ENCODE measurements at regions not wholly inside any gene's neighbourhood (a gene's known extent, or its start where the extent isn't known, plus 50 kb on each side); places are given as distances from the start of the nearest gene placed in this dataset.
"Not testable (repeated sequence)": the region's sequence is repeated elsewhere in the genome, so short reads cannot be mapped to it uniquely, and the experiment has no call there.

DNA sequence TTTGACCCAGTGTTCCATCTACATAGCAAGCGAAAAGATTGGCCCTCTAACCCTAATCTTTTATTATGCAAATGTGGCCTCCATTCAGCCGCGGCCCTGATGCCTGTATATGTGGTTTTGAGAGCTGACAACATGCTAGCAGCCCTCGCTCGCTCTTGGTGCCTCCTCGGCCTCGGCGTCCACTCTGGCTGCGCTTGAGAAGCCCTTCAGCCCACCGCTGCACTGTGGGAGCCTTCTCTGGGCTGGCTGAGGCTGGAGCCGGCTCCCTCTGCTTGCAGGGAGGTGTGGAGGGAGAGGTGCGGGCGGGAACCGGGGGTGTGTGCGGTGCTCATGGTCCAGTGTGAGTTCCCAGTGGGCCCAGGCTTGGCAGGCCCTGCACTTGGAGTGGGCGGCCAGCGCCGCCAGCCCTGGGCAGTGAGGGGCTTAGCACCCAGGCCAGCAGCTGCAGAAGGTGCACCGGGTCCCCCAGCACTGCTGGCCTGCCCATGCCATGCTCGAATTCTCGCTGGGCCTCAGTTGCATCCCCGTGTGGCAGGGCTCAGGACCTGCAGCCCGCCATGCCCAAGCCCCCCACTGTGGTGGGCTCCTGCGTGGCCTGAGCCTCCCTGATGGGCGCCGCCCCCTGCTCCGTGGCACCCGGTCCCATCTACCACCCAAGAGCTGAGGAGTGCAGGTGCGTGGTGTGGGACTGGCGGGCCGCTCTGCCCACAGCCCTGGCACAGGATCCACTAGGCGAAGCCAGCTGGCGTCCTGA, 757.5 kb upstream of the CTNND2 start:
- CTCF ChIA-PET: no interaction called here
- Histone ChIP-seq H3K27me3 (replicated peaks in 1 of 2; ENCODE audit: control insufficient read depth in 2 of 2, extremely low read depth in 1 of 2, insufficient read depth in 2 of 2, low read length in 1 of 2) (no peaks in the 10 kb centered on the region), H3K4me3 (ENCODE audit: control insufficient read depth in 1 of 2, extremely low read depth in 1 of 2, low read length in 1 of 2) (no peak overlapping the region), H3K4me1 (ENCODE audit: control insufficient read depth in 1 of 2, extremely low read depth in 1 of 2, insufficient read depth in 2 of 2, low read length in 2 of 2) (no peaks in the 10 kb centered on the region), H3K36me3 (ENCODE audit: control insufficient read depth in 2 of 2, extremely low read depth in 1 of 2, insufficient read depth in 1 of 2, low read length in 1 of 2) (no peaks in the 10 kb centered on the region), H3K9me3 (peaks cover 2% of the 10 kb centered on the region), H3K27ac (ENCODE audit: low read length) (no peak overlapping the region)
- POLR2A ChIA-PET: no interaction called here
- no peaks in the 10 kb centered on the region for H3K4me1 Mint-ChIP-seq
- no peaks in the 10 kb centered on the region for H3K36me3 Mint-ChIP-seq
- H3K4me3 Mint-ChIP-seq: no peak overlapping the region
- WGBS (ENCODE audit: insufficient coverage): 92% methylated on average over 27 of the region's 33 CpGs
- no peak for DNase-seq
- H3K27me3 Mint-ChIP-seq: no peaks in the 10 kb centered on the region
- H3K9me3 Mint-ChIP-seq: peaks cover 14 to 41% (median 30%) of the 10 kb centered on the region in 3 donors
- no peak for ATAC-seq (replicated peaks in 1 of 4)
- H3K27ac Mint-ChIP-seq: no peak overlapping the region

DNA sequence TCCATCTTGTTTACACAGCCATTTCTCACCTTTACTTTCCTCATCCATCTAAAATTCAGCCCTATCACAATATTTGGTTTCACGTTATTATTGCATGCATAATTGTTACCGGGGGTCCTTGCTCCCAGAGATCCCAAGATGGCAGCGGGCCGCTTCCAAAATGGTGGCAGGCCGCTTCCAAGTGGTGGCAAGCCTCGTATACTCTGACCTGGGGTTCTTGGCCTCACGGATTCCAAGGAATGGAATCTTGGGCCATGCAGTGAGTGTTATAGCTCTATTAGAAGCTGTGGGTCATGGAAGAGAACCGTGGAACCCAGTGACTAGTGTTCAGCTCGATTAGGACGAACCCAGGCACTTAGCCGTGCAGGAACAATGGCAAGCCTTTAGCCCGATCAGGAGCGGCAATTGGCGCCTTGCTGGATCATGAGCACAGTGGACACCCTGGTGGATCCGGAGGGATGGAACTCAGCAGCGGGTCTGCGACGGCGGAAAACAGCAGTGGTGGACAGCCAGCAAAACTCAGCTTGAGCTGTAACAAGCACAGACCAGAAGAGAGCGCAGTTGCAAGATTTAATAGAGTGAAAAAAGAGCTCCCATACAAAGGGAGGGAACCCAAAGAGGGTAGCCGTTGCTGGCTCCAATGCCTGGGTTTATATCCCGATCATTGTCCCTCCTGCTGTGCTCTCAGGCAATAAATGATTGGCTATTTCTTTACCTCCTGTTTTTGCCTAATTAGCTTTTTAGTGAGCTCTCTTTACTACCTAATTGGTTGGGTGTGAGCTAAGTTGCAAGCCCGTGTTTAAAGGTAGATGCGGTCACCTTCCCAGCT, 756.2 kb upstream of the CTNND2 start:
- POLR2A ChIA-PET; H3K4me3 ChIP-seq (ENCODE audit: control insufficient read depth in 1 of 2, extremely low read depth in 1 of 2, low read length in 1 of 2); H3K27me3 Mint-ChIP-seq; H3K27me3 ChIP-seq (replicated peaks in 1 of 2; ENCODE audit: control insufficient read depth in 2 of 2, extremely low read depth in 1 of 2, insufficient read depth in 2 of 2, low read length in 1 of 2); H3K36me3 ChIP-seq (ENCODE audit: control insufficient read depth in 2 of 2, extremely low read depth in 1 of 2, insufficient read depth in 1 of 2, low read length in 1 of 2); H3K36me3 Mint-ChIP-seq; H3K4me1 ChIP-seq (ENCODE audit: control insufficient read depth in 1 of 2, extremely low read depth in 1 of 2, insufficient read depth in 2 of 2, low read length in 2 of 2); H3K27ac ChIP-seq (ENCODE audit: low read length); ATAC-seq (replicated peaks in 1 of 4); H3K27ac Mint-ChIP-seq; CTCF ChIA-PET; H3K4me1 Mint-ChIP-seq; H3K4me3 Mint-ChIP-seq; DNase-seq; H3K9me3 ChIP-seq: not testable (repeated sequence)
- peaks cover 14 to 38% (median 30%) of the 10 kb centered on the region in 3 donors for H3K9me3 Mint-ChIP-seq
- 94% methylated on average over 13 of the region's 24 CpGs for WGBS (ENCODE audit: insufficient coverage)

DNA sequence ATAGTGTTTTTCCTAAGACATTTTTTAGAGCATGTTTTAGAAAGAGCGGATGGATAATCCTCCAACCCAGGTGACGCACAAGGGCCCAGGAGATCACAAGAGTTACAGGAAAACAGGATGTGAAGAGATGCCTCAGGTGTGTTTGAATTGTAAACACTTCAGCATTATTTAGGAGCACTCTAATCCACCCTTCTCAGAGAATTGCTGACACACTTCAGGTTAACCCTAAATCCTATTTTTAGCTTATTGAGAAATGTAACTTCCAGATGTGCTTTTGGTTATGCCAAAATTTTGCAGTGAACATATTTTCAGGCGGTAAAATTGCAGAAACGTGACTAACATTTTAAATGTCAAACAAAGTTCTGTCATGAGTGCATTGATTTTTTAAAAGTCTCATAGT, 755.4 kb upstream of the CTNND2 start:
- no peaks in the 10 kb centered on the region for H3K36me3 Mint-ChIP-seq
- no peaks in the 10 kb centered on the region for H3K27me3 Mint-ChIP-seq
- peaks cover 2% of the 10 kb centered on the region for H3K9me3 ChIP-seq
- H3K4me3 Mint-ChIP-seq: no peak overlapping the region
- WGBS (ENCODE audit: insufficient coverage): 83% methylated on average over 1 of the region's 4 CpGs
- no peaks in the 10 kb centered on the region for H3K4me1 Mint-ChIP-seq
- no peak for DNase-seq
- ChIA-PET POLR2A (no interaction called here), CTCF (no interaction called here)
- no peak for ATAC-seq (replicated peaks in 1 of 4)
- H3K27ac Mint-ChIP-seq: no peak overlapping the region
- H3K36me3 ChIP-seq (ENCODE audit: control insufficient read depth in 2 of 2, extremely low read depth in 1 of 2, insufficient read depth in 1 of 2, low read length in 1 of 2): no peaks in the 10 kb centered on the region
- no peak overlapping the region for H3K4me3 ChIP-seq (ENCODE audit: control insufficient read depth in 1 of 2, extremely low read depth in 1 of 2, low read length in 1 of 2)
- H3K9me3 Mint-ChIP-seq: peaks cover 14 to 34% (median 28%) of the 10 kb centered on the region in 3 donors
- H3K4me1 ChIP-seq (ENCODE audit: control insufficient read depth in 1 of 2, extremely low read depth in 1 of 2, insufficient read depth in 2 of 2, low read length in 2 of 2): no peaks in the 10 kb centered on the region
- H3K27me3 ChIP-seq (replicated peaks in 1 of 2; ENCODE audit: control insufficient read depth in 2 of 2, extremely low read depth in 1 of 2, insufficient read depth in 2 of 2, low read length in 1 of 2): no peaks in the 10 kb centered on the region
- H3K27ac ChIP-seq (ENCODE audit: low read length): no peak overlapping the region

DNA sequence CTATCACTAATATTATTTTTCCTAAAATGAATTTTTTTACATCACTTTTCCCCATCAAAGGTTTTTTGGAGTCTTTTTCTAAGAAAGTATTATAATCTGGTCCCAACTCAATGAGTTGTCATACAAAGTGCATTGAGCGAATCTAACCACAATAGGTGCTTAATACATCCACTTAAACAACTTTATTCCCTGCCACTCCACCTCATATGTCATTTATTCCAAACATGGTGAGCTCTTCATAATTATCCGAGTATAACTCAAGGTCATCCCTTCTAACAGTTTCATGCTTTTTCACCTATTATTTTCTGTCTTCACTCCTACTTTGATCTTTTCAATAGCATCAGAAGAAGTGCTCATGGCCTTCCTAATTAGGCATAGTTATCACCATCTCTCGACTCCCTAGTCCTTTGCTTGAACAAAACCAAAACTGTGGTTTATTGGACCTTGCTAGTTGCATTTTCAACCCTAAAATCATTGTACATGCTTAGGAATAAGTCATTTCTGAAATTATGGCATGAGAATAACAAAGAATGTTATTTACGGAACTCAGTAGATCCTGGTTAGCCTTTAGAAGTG, 754.7 kb upstream of the CTNND2 start:
- WGBS (ENCODE audit: insufficient coverage): 79% methylated on average over 2 of the region's 4 CpGs
- no peak overlapping the region for H3K27ac ChIP-seq (ENCODE audit: low read length)
- ChIA-PET POLR2A (no interaction called here), CTCF (no interaction called here)
- no peak overlapping the region for H3K4me3 ChIP-seq (ENCODE audit: control insufficient read depth in 1 of 2, extremely low read depth in 1 of 2, low read length in 1 of 2)
- H3K9me3 Mint-ChIP-seq: peaks cover 14 to 30% (median 21%) of the 10 kb centered on the region in 3 donors
- no peaks in the 10 kb centered on the region for H3K36me3 Mint-ChIP-seq
- no peak overlapping the region for H3K27ac Mint-ChIP-seq
- no peak overlapping the region for H3K4me3 Mint-ChIP-seq
- ATAC-seq (replicated peaks in 1 of 4): no peak
- H3K36me3 ChIP-seq (ENCODE audit: control insufficient read depth in 2 of 2, extremely low read depth in 1 of 2, insufficient read depth in 1 of 2, low read length in 1 of 2): no peaks in the 10 kb centered on the region
- DNase-seq: no peak
- no peaks in the 10 kb centered on the region for H3K27me3 Mint-ChIP-seq
- no peaks in the 10 kb centered on the region for H3K27me3 ChIP-seq (replicated peaks in 1 of 2; ENCODE audit: control insufficient read depth in 2 of 2, extremely low read depth in 1 of 2, insufficient read depth in 2 of 2, low read length in 1 of 2)
- peaks cover 2% of the 10 kb centered on the region for H3K9me3 ChIP-seq
- no peaks in the 10 kb centered on the region for H3K4me1 ChIP-seq (ENCODE audit: control insufficient read depth in 1 of 2, extremely low read depth in 1 of 2, insufficient read depth in 2 of 2, low read length in 2 of 2)
- H3K4me1 Mint-ChIP-seq: no peaks in the 10 kb centered on the region

DNA sequence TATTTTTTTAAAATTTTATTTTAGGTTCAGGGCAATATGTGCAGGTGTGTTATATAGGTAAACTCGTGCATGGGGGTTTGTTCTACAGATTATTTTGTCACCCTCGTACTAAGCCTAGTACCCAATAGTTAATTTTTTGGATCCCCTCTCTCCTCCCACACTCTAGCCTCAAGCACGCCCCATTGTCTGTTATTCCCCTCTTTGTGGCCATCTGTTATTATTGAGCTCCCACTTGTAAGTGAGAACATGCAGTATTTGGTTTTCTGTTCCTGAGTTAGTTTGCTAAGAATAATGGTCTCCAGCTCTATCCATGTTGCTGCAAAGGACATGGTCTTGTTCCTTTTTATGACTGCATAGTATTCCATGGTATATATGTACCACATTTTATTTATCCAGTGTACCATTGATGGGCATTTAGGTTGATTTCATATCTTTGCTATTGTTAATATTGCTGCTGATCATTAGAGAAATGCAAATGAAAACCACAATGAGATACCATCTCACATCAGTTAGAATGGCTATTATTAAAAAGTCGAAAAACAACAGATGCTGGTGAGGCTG, 753.7 kb upstream of the CTNND2 start:
- H3K27ac ChIP-seq (ENCODE audit: low read length); H3K27me3 Mint-ChIP-seq; DNase-seq; H3K4me3 Mint-ChIP-seq; H3K4me1 ChIP-seq (ENCODE audit: control insufficient read depth in 1 of 2, extremely low read depth in 1 of 2, insufficient read depth in 2 of 2, low read length in 2 of 2); H3K27me3 ChIP-seq (replicated peaks in 1 of 2; ENCODE audit: control insufficient read depth in 2 of 2, extremely low read depth in 1 of 2, insufficient read depth in 2 of 2, low read length in 1 of 2); H3K27ac Mint-ChIP-seq; POLR2A ChIA-PET; H3K4me1 Mint-ChIP-seq; H3K9me3 ChIP-seq; H3K36me3 Mint-ChIP-seq; CTCF ChIA-PET; H3K4me3 ChIP-seq (ENCODE audit: control insufficient read depth in 1 of 2, extremely low read depth in 1 of 2, low read length in 1 of 2); ATAC-seq (replicated peaks in 1 of 4); H3K36me3 ChIP-seq (ENCODE audit: control insufficient read depth in 2 of 2, extremely low read depth in 1 of 2, insufficient read depth in 1 of 2, low read length in 1 of 2): not testable (repeated sequence)
- no CpG with 5 or more reads among the region's 4 CpGs for WGBS (ENCODE audit: insufficient coverage)
- H3K9me3 Mint-ChIP-seq: peaks cover 10 to 25% (median 20%) of the 10 kb centered on the region in 3 donors

DNA sequence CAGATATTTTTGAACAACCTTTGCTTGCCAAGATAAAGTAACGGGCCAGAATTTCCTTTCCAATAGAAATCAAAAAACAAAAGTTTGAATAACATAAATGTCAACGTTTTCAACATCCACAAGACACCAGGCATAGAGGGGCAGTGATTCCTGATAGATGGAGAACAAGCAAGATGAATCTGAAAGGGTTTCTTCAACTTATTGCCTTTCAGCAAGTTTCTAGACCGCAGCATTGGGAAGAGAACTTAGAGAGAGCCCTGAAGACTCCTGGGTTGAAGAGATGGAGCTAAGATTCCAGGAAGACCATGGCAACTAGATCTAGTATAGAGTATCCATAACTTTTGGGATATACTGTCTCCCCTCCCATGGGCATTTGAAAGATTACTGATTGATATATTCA, 751.4 kb upstream of the CTNND2 start:
- Mint-ChIP-seq H3K27ac (no peak overlapping the region), H3K36me3 (no peaks in the 10 kb centered on the region), H3K27me3 (no peaks in the 10 kb centered on the region), H3K4me1 (no peaks in the 10 kb centered on the region), H3K4me3 (no peak overlapping the region), H3K9me3 (peaks cover 8 to 29% (median 16%) of the 10 kb centered on the region in 3 donors)
- H3K9me3 ChIP-seq: peaks cover 2% of the 10 kb centered on the region
- CTCF ChIA-PET: no interaction called here
- ATAC-seq (replicated peaks in 1 of 4) (no peak), DNase-seq (no peak)
- 60% methylated on average over 1 of the region's 3 CpGs for WGBS (ENCODE audit: insufficient coverage)
- no peak overlapping the region for H3K4me3 ChIP-seq (ENCODE audit: control insufficient read depth in 1 of 2, extremely low read depth in 1 of 2, low read length in 1 of 2)
- POLR2A ChIA-PET: no interaction called here
- H3K27me3 ChIP-seq (replicated peaks in 1 of 2; ENCODE audit: control insufficient read depth in 2 of 2, extremely low read depth in 1 of 2, insufficient read depth in 2 of 2, low read length in 1 of 2): no peaks in the 10 kb centered on the region
- H3K4me1 ChIP-seq (ENCODE audit: control insufficient read depth in 1 of 2, extremely low read depth in 1 of 2, insufficient read depth in 2 of 2, low read length in 2 of 2): no peaks in the 10 kb centered on the region
- no peaks in the 10 kb centered on the region for H3K36me3 ChIP-seq (ENCODE audit: control insufficient read depth in 2 of 2, extremely low read depth in 1 of 2, insufficient read depth in 1 of 2, low read length in 1 of 2)
- no peak overlapping the region for H3K27ac ChIP-seq (ENCODE audit: low read length)
